Right lobe of liver (tissue), 6 donors: ENCODE measurements at regions not wholly inside any gene's neighbourhood (a gene's known extent, or its start where the extent isn't known, plus 50 kb on each side); places are given as distances from the start of the nearest gene placed in this dataset.
A peak's percentile ranks its signal among the peaks of the same experiment; 100 is the strongest.

Experiments
- ATAC-seq, 4 donors: fragments of 200-7000 bp; cut with Tn5 transposase; one replicate each; pipeline ENCODE4 v1.9.1; 2020; ENCODE audit warnings: mild to moderate bottlenecking in 4 of 4, moderate library complexity in 4 of 4
- DNase-seq, 3 donors: peaks; one replicate each; pipeline ENCODE4 v3.0.0-alpha.2; 2020
- H3K27ac ChIP-seq, 3 donors: fragments of 200-600 bp; one replicate each; pipeline ENCODE4 v1.8.0; 2022
- H3K27me3 ChIP-seq, 2 donors: fragments of 200-600 bp; one replicate each; pipeline ENCODE4 v1.8.0; 2022
- H3K36me3 ChIP-seq, 4 donors: fragments of 200-600 bp; sonication (generic) in 1 of 4; one replicate each; pipeline versions ENCODE4 v1.5.1 to v1.8.0; 2017 to 2022; ENCODE audit warnings: control low read depth in 1 of 4
- H3K4me1 ChIP-seq, 4 donors: fragments of 200-600 bp; sonication (generic) in 1 of 4; one replicate each; pipeline versions ENCODE4 v1.5.1 to v1.8.0; 2017 to 2022; ENCODE audit warnings: control low read depth in 1 of 4
- H3K4me3 ChIP-seq, 3 donors: fragments of 200-600 bp; one replicate each; pipeline ENCODE4 v1.8.0; 2022
- H3K9me3 ChIP-seq, 4 donors: fragments of 200-600 bp; sonication (generic) in 1 of 4; one replicate each; pipeline versions ENCODE4 v1.5.1 to v1.8.0; 2017 to 2022; ENCODE audit warnings: control low read depth in 1 of 4
- CTCF ChIP-seq, 4 donors: fragments of 200-600 bp in 3 of 4; fragments of 450-650 bp in 1 of 4; IDR thresholded peaks; one replicate each; pipeline versions ENCODE4 v1.5.1 to v1.8.0; 2016 to 2022; ENCODE audit warnings: antibody characterized with exemption in 4 of 4, mild to moderate bottlenecking in 2 of 4
- POLR2A ChIP-seq: fragments of 450-650 bp; IDR thresholded peaks from one replicate; pipeline ENCODE4 v1.6.1; 2017; ENCODE audit warnings: antibody characterized with exemption, mild to moderate bottlenecking
- WGBS: methylation state at CpG from one replicate; pipeline ENCODE4 v1.1.6; 2018; ENCODE audit warnings: low coverage, low lambda C conversion rate; ENCODE audit not compliant: insufficient coverage; ENCODE audit errors: missing lambda C conversion rate; 5-methylcytosine and 5-hydroxymethylcytosine counted together
- intact Hi-C, 2 donors: fragments of 100-400 bp; cut with DNase I; formaldehyde crosslinking; loops; one replicate each; pipeline versions ENCODE4 v1.11.2 to v1.14.1; 2022
- donor health status: DM: no; HTN: yes; CAD: no.
- donor health status: DM: no; HTN: no; CAD: no.
- donor health status: DM: no; HTN: no; CAD: no.
- donor health status: DM: no; HTN: yes; CAD: no.
- donor health status: DM: no; HTN: yes; CAD: no.

DNA sequence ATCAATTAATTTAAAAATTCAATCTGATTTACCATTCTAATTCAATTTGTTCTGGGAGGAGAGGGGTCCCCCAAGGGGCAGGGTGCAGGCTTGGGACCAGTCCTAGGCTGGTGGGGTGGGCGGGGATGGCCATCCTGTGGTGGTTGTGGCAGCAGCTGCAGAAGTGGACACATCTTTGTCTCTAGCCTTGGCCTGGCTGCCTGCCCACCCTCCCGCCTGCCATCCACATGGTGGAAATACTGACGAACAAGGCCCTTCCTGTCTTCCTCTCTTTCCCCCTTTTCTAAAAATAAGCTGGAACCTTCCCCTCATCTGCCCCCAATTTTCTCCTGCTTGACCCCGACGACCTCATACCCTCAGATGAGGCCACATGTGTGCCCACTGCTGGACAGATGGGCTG is 130.9 kb downstream of the FOXD2 start:
- Histone ChIP-seq H3K9me3 (no peaks in the 10 kb centered on the region), H3K27me3 (no peaks in the 10 kb centered on the region), H3K4me3 (no peak overlapping the region), H3K36me3 (no peaks in the 10 kb centered on the region), H3K4me1 (no peaks in the 10 kb centered on the region), H3K27ac (no peak overlapping the region)
- intact Hi-C loops = no loop called here
- ATAC-seq (no peak), DNase-seq (no peak)
- 44% methylated on average over 5 of the region's 5 CpGs for WGBS
- TF ChIP-seq CTCF (IDR thresholded peaks at IDR 0.05) = no peak
- TF ChIP-seq POLR2A = no peak

DNA sequence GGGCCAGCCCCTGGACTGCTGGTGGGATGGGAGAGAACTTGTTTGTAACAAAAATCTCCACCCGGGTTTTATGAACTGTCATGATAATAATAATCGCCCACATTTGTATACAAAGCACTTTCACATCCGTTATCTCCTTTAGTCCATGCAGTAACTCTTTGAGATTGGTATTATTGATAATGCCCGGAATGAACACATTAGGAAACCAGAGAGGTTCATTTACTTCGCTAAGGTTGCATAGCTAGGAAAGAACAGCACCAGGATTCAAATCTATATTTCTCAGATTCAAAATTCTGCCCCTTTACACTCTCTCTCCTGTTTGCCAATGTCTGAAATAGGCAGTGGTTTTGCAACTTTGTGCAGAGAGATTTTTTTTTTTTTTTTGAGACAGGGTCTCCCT is 131.4 kb downstream of the FOXD2 start:
- Histone ChIP-seq H3K36me3 (no peaks in the 10 kb centered on the region), H3K27ac (no peak overlapping the region), H3K27me3 (no peaks in the 10 kb centered on the region), H3K4me1 (no peaks in the 10 kb centered on the region), H3K9me3 (no peaks in the 10 kb centered on the region), H3K4me3 (no peak overlapping the region)
- DNase-seq (no peak), ATAC-seq (no peak)
- WGBS = 83% methylated on average over 5 of the region's 5 CpGs
- intact Hi-C loops = no loop called here
- TF ChIP-seq POLR2A (no peak), CTCF (IDR thresholded peaks at IDR 0.05) (no peak)

GRCh38 chr1:47569681-47570470 is 132.0 kb downstream of the FOXD2 start:
- 38% methylated on average over 9 of the region's 9 CpGs for WGBS
- peak; percentile 43 to 88 (median 56) for ATAC-seq
- intact Hi-C loops = no loop called here

GRCh38 chr1:47571161-47571560 is 133.3 kb downstream of the FOXD2 start:
- 90% methylated on average over 2 of the region's 5 CpGs for WGBS
- H3K4me3 ChIP-seq = no peak overlapping the region
- no peak for TF ChIP-seq POLR2A
- no peak for TF ChIP-seq CTCF (IDR thresholded peaks at IDR 0.05)
- ATAC-seq (no peak), DNase-seq (no peak)
- H3K4me1 ChIP-seq = no peaks in the 10 kb centered on the region
- intact Hi-C loops = no loop called here
- no peak overlapping the region for H3K27ac ChIP-seq
- no peaks in the 10 kb centered on the region for H3K9me3 ChIP-seq
- H3K36me3 ChIP-seq = no peaks in the 10 kb centered on the region
- H3K27me3 ChIP-seq = no peaks in the 10 kb centered on the region

More at GRCh38 chr1:47569681-47570470, 132.0 kb downstream of the FOXD2 start:
- DNase-seq = no peak
- TF ChIP-seq CTCF (IDR thresholded peaks at IDR 0.05) = peak; percentile 22 to 42 (median 38)
- no peak for TF ChIP-seq POLR2A
- Histone ChIP-seq H3K27me3 (no peaks in the 10 kb centered on the region), H3K4me1 (no peaks in the 10 kb centered on the region), H3K4me3 (no peak overlapping the region), H3K27ac (no peak overlapping the region), H3K36me3 (no peaks in the 10 kb centered on the region), H3K9me3 (no peaks in the 10 kb centered on the region)
